Ovary (tissue), 3 donors: ENCODE measurements at regions not wholly inside any gene's neighbourhood (a gene's known extent, or its start where the extent isn't known, plus 50 kb on each side); places are given as distances from the start of the nearest gene placed in this dataset.

Experiments
- EP300 ChIP-seq: sonication (generic); formaldehyde crosslinking; IDR thresholded peaks from one replicate; pipeline ENCODE4 v1.6.1; 2017; ENCODE audit warnings: antibody characterized with exemption
- POLR2A ChIP-seq: fragments of 450-650 bp; IDR thresholded peaks from one replicate; pipeline ENCODE4 v1.6.1; 2017; ENCODE audit warnings: antibody characterized with exemption, mild to moderate bottlenecking, moderate library complexity
- TF ChIP-seq, protein P1 (sequence below), 3 donors: fragments of 450-650 bp in 2 of 3; fragments of 200-600 bp in 1 of 3; IDR thresholded peaks; one replicate each; pipeline versions ENCODE4 v1.5.1 to v1.8.0; 2016 to 2022; ENCODE audit warnings: antibody characterized with exemption in 3 of 3, mild to moderate bottlenecking in 1 of 3
- donor health status: DM: no; HTN: no; CAD: no.

DNA sequence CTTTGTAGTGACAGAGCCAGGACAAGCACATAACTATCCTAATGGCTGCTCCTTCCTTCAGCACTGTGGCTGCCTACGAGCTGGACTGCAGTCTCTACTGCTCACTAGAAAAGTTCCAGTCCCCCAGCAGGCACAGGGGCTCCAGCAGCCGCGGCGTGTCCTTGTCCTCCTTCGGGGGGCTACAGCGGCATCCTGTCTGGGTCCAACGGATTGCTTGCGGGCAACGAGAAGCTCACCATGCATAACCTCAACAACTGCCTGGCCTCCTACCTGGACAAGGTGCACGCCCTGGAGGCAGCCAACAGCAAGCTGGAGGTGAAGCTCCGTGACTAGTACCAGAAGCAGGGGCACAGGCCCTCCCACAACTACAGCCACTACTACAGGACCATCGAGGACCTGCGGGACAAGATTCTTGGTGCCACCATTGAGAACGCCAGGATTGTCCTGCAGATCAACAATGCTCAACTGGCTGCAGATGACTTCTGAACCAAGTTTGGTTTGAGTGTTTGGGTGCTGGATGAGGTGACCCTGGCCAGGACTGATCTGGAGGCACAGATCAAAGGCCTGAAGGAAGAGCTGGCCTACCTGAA, 169.4 kb downstream of the NDUFA12 start:
- TF ChIP-seq, protein P1, sequence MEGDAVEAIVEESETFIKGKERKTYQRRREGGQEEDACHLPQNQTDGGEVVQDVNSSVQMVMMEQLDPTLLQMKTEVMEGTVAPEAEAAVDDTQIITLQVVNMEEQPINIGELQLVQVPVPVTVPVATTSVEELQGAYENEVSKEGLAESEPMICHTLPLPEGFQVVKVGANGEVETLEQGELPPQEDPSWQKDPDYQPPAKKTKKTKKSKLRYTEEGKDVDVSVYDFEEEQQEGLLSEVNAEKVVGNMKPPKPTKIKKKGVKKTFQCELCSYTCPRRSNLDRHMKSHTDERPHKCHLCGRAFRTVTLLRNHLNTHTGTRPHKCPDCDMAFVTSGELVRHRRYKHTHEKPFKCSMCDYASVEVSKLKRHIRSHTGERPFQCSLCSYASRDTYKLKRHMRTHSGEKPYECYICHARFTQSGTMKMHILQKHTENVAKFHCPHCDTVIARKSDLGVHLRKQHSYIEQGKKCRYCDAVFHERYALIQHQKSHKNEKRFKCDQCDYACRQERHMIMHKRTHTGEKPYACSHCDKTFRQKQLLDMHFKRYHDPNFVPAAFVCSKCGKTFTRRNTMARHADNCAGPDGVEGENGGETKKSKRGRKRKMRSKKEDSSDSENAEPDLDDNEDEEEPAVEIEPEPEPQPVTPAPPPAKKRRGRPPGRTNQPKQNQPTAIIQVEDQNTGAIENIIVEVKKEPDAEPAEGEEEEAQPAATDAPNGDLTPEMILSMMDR (IDR thresholded peaks at IDR 0.05) = no peak
- TF ChIP-seq POLR2A (no peak), EP300 (no peak)
